A673 (cell line): ENCODE measurements at regions not wholly inside any gene's neighbourhood (a gene's known extent, or its start where the extent isn't known, plus 50 kb on each side); places are given as distances from the start of the nearest gene placed in this dataset.

Experiments
- BruUV-seq: library from RNA; stranded (reverse); fragments of 400-500 nt; replicated peaks from 2 replicates; lab custom pipeline; 2021; lab: Mats Ljungman, UMichigan
- CTCF ChIA-PET: fragments of 300-600 bp; sonication (Branson Sonifier 250); formaldehyde crosslinking; loops from one replicate; lab custom pipeline; 2022; ENCODE audit warnings: antibody characterized with exemption; lab: Charles Lee
- POLR2A ChIA-PET: fragments of 300-600 bp; sonication (Branson Sonifier 250); formaldehyde crosslinking; loops from one replicate; lab custom pipeline; 2022; ENCODE audit warnings: antibody characterized with exemption; ENCODE audit not compliant: low non-redundant PET; lab: Charles Lee
- DNase-seq: peaks from one replicate; pipeline ENCODE4 v3.0.0-alpha.2; 2015; ENCODE audit warnings: low spot score
- H3K27ac ChIP-seq: fragments of 200-600 bp; sonication (generic); 2 replicates; pipeline ENCODE4 v1.5.1; 2016; ENCODE audit warnings: mixed run types, low read depth, mild to moderate bottlenecking, mixed read lengths, antibody characterized with exemption, low read length; ENCODE audit not compliant: poor library complexity, severe bottlenecking
- H3K27me3 ChIP-seq: fragments of 200-600 bp; sonication (generic); replicated peaks from 2 replicates; pipeline ENCODE4 v1.6.1; 2017; ENCODE audit warnings: mixed run types, low read depth, mild to moderate bottlenecking, mixed read lengths, antibody characterized with exemption, low read length; ENCODE audit not compliant: insufficient read depth, poor library complexity
- H3K36me3 ChIP-seq: fragments of 200-600 bp; sonication (generic); 2 replicates; pipeline ENCODE4 v1.6.1; 2016; ENCODE audit warnings: mixed run types, mild to moderate bottlenecking, mixed read lengths, antibody characterized with exemption, low read length; ENCODE audit not compliant: insufficient read depth, poor library complexity, severe bottlenecking
- H3K4me1 ChIP-seq: fragments of 200-600 bp; sonication (generic); 2 replicates; pipeline ENCODE4 v1.6.1; 2017; ENCODE audit warnings: mixed run types, mild to moderate bottlenecking, mixed read lengths, antibody characterized with exemption, low read length; ENCODE audit not compliant: insufficient read depth, poor library complexity, severe bottlenecking
- H3K4me3 ChIP-seq: fragments of 200-600 bp; sonication (generic); 2 replicates; pipeline ENCODE4 v1.5.1; 2016; ENCODE audit warnings: low read depth, mixed run types, mild to moderate bottlenecking, mixed read lengths, low read length; ENCODE audit not compliant: poor library complexity, severe bottlenecking
- H3K9me3 ChIP-seq: fragments of 200-600 bp; sonication (generic); 2 replicates; pipeline ENCODE4 v1.6.1; 2016; ENCODE audit warnings: mixed run types, low read depth, mild to moderate bottlenecking, mixed read lengths, antibody characterized with exemption, low read length; ENCODE audit not compliant: poor library complexity, severe bottlenecking
- CTCF ChIP-seq: fragments of 300-800, 200-600 bp; sonication (generic); conservative IDR thresholded peaks from 2 replicates; pipeline ENCODE4 v1.5.1; 2017; ENCODE audit warnings: low read depth, mild to moderate bottlenecking, antibody characterized with exemption, low read length, moderate library complexity, mixed read lengths
- EZH2 ChIP-seq: fragments of 200-600 bp; sonication (generic); IDR thresholded peaks from 2 replicates; pipeline ENCODE4 v1.6.1; 2017; ENCODE audit warnings: borderline replicate concordance, low read depth, mild to moderate bottlenecking, mixed read lengths, antibody characterized with exemption, low read length; ENCODE audit not compliant: poor library complexity, severe bottlenecking
- intact Hi-C: fragments of 100-400 bp; cut with micrococcal nuclease; formaldehyde crosslinking; loops from one replicate; pipeline ENCODE4 v1.10.0; 2022; ENCODE audit not compliant: unreplicated experiment

GRCh38 chr14:40269436-40269835, 837.2 kb upstream of the FBXO33 start:
- H3K4me3 ChIP-seq, result no peak overlapping the region
- POLR2A ChIA-PET, result no interaction called here
- no peaks in the 10 kb centered on the region for H3K27me3 ChIP-seq
- no peak for DNase-seq
- no TSS peak for BruUV-seq
- intact Hi-C loops, result no loop called here
- TF ChIP-seq EZH2 (no peak), CTCF (no peak)
- H3K36me3 ChIP-seq, result no peaks in the 10 kb centered on the region
- H3K4me1 ChIP-seq, result no peaks in the 10 kb centered on the region
- no peak overlapping the region for H3K27ac ChIP-seq
- H3K9me3 ChIP-seq, result no peaks in the 10 kb centered on the region
- CTCF ChIA-PET, result no interaction called here

GRCh38 chr14:40268236-40268635, 836.0 kb upstream of the FBXO33 start:
- intact Hi-C loops, result no loop called here
- Histone ChIP-seq H3K36me3 (no peaks in the 10 kb centered on the region), H3K27ac (no peak overlapping the region), H3K27me3 (no peaks in the 10 kb centered on the region), H3K9me3 (no peaks in the 10 kb centered on the region), H3K4me1 (no peaks in the 10 kb centered on the region), H3K4me3 (no peak overlapping the region)
- no peak for DNase-seq
- ChIA-PET POLR2A (no interaction called here), CTCF (no interaction called here)
- TF ChIP-seq EZH2, result no peak
- TF ChIP-seq CTCF, result no peak
- BruUV-seq, result no TSS peak

GRCh38 chr14:40265096-40265495, 832.9 kb upstream of the FBXO33 start:
- BruUV-seq, result no TSS peak

More at GRCh38 chr14:40265096-40265495, 832.9 kb upstream of the FBXO33 start:
- no peak overlapping the region for H3K27ac ChIP-seq
- no peaks in the 10 kb centered on the region for H3K36me3 ChIP-seq
- intact Hi-C loops, result no loop called here
- TF ChIP-seq EZH2 (no peak), CTCF (no peak)
- POLR2A ChIA-PET, result no interaction called here
- no peaks in the 10 kb centered on the region for H3K27me3 ChIP-seq
- CTCF ChIA-PET, result no interaction called here
- H3K4me3 ChIP-seq, result no peak overlapping the region
- no peaks in the 10 kb centered on the region for H3K4me1 ChIP-seq
- DNase-seq, result no peak
- H3K9me3 ChIP-seq, result no peaks in the 10 kb centered on the region
